WI38 (cell line): ENCODE measurements at regions not wholly inside any gene's neighbourhood (a gene's known extent, or its start where the extent isn't known, plus 50 kb on each side); places are given as distances from the start of the nearest gene placed in this dataset.
"Not testable (repeated sequence)": the region's sequence is repeated elsewhere in the genome, so short reads cannot be mapped to it uniquely, and the experiment has no call there.

ENCODE experiments used
- H3K4me3 ChIP-seq: 2 replicates; pipeline ENCODE4 v1.5.1; 2011; ENCODE audit warnings: low read depth, mild to moderate bottlenecking, control low read depth, low read length
- CTCF ChIP-seq: IDR thresholded peaks from 2 replicates; pipeline ENCODE4 v1.5.1; 2012; ENCODE audit warnings: low read depth, mild to moderate bottlenecking, control low read depth, low read length

- no peak for TF ChIP-seq CTCF
- H3K4me3 ChIP-seq, result no peak overlapping the region
These were observed 61.7 kb upstream of the SHB start for GRCh38 chr9:38130724-38131123.

- no peak overlapping the region for H3K4me3 ChIP-seq
These were observed 60.3 kb upstream of the SHB start for GRCh38 chr9:38129366-38129765.

GRCh38 chr9:38128752-38129270 lies 59.8 kb upstream of the SHB start:
- no peak for TF ChIP-seq CTCF
- H3K4me3 ChIP-seq, result no peak overlapping the region

More at GRCh38 chr9:38129366-38129765, 60.3 kb upstream of the SHB start:
- no peak for TF ChIP-seq CTCF

- H3K4me3 ChIP-seq, result no peak overlapping the region
- TF ChIP-seq CTCF, result no peak
These were observed 58.3 kb upstream of the SHB start for GRCh38 chr9:38127271-38127839.

- no peak for TF ChIP-seq CTCF
- H3K4me3 ChIP-seq, result no peak overlapping the region
These were observed 57.7 kb upstream of the SHB start for GRCh38 chr9:38126730-38127129.

- no peak for TF ChIP-seq CTCF
- no peak overlapping the region for H3K4me3 ChIP-seq
These were observed 56.9 kb upstream of the SHB start for GRCh38 chr9:38125889-38126288.

GRCh38 chr9:38123359-38123758 lies 54.3 kb upstream of the SHB start:
- not testable (repeated sequence) for H3K4me3 ChIP-seq

GRCh38 chr9:38120961-38121360 lies 51.9 kb upstream of the SHB start:
- no peak for TF ChIP-seq CTCF
- no peak overlapping the region for H3K4me3 ChIP-seq
